ENCODE measurements at regions not wholly inside any gene's neighbourhood (a gene's known extent, or its start where the extent isn't known, plus 50 kb on each side); places are given as distances from the start of the nearest gene placed in this dataset.

DNA sequence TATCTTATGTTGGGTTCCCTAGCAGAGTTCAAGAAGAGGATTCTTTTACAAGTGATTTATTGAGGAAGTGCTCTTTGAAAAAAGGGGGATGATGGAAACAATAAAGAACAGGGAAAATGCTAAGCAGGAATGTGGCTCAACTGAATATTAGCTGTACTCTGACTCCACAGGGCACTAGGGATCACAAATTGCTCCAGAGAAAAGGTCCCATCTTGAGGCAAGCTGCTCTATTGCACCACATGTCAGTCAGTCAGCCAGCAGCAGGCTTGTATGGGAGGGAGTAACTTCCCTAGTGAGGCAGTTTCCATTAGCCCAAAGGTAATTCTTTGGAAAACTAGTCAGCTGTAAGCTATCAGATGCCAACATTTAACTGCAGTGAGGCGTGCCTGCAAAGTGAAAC is 73.3 kb upstream of the FNDC3A start:
- Histone ChIP-seq H2BK12ac (ENCODE audit: low read depth, low read length) (no peak overlapping the region), H2BK15ac (ENCODE audit: low read length) (no peak overlapping the region), H3K9ac (replicated peaks in 1 of 4; ENCODE audit: extremely low read depth in 1 of 4, low read depth in 3 of 4, low read length in 3 of 4) (no peak overlapping the region), H3K4ac (replicated peaks; ENCODE audit: insufficient read length, low read depth, low read length) (no peak overlapping the region), H4K8ac (ENCODE audit: extremely low read depth, insufficient read depth, low read length) (no peak overlapping the region), H3K9me3 (ENCODE audit: insufficient read depth in 2 of 2, low read depth in 1 of 2, low read length in 1 of 2) (no peaks in the 10 kb centered on the region), H3K4me3 (ENCODE audit: extremely low read depth in 1 of 4, insufficient read depth in 2 of 4, low read depth in 3 of 4, low read length in 4 of 4) (no peak overlapping the region), H2AK5ac (ENCODE audit: low read depth, low read length) (no peak overlapping the region), H3K23ac (ENCODE audit: insufficient read length) (no peak overlapping the region), H3K27me3 (replicated peaks in 1 of 4; ENCODE audit: control insufficient read depth in 3 of 4, extremely low read depth in 1 of 4, insufficient read depth in 3 of 4, low read length in 3 of 4) (no peaks in the 10 kb centered on the region), H3K56ac (replicated peaks; ENCODE audit: insufficient read length, low read depth, low read length) (no peak overlapping the region), H2BK20ac (ENCODE audit: low read length) (no peak overlapping the region), H3K23me2 (ENCODE audit: low read depth, low read length) (no peaks in the 10 kb centered on the region), H3K79me1 (ENCODE audit: low read depth, low read length) (no peaks in the 10 kb centered on the region), H4K20me1 (replicated peaks in 1 of 2; ENCODE audit: control insufficient read depth in 1 of 2, insufficient read depth in 2 of 2, low read length in 2 of 2) (no peaks in the 10 kb centered on the region), H3K4me2 (ENCODE audit: insufficient read depth in 1 of 2, low read depth in 2 of 2, low read length in 2 of 2) (no peak overlapping the region), H2BK5ac (ENCODE audit: low read depth, low read length) (no peak overlapping the region), H3K36me3 (ENCODE audit: control insufficient read depth in 2 of 4, insufficient read depth in 4 of 4, low read length in 3 of 4) (no peaks in the 10 kb centered on the region), H3K27ac (ENCODE audit: low read depth, low read length) (no peak overlapping the region), H3K4me1 (replicated peaks in 1 of 4; ENCODE audit: control insufficient read depth in 3 of 4, insufficient read depth in 4 of 4, low read length in 3 of 4) (no peaks in the 10 kb centered on the region), H3K14ac (ENCODE audit: insufficient read length) (no peak overlapping the region), H3K79me2 (ENCODE audit: control insufficient read depth in 1 of 2, insufficient read depth in 2 of 2, low read length in 2 of 2) (no peaks in the 10 kb centered on the region), H2AFZ (ENCODE audit: low read length) (no peak overlapping the region), H2BK120ac (replicated peaks; ENCODE audit: low read depth, low read length) (no peak overlapping the region), H3K18ac (ENCODE audit: extremely low read depth, low read length) (no peak overlapping the region), H4K5ac (ENCODE audit: insufficient read length, low read depth, low read length) (no peak overlapping the region), H4K91ac (replicated peaks; ENCODE audit: insufficient read length, low read length) (no peak overlapping the region)
- TF ChIP-seq KDM4A (IDR thresholded peaks at IDR 0.05; ENCODE audit: low read depth, low read length, severe bottlenecking): no peak
- TF ChIP-seq CEBPB (IDR thresholded peaks at IDR 0.05; ENCODE audit: low read depth, low read length): 0 out of 2 replicates have a peak, but pooled peaks have one; percentile 40
- POLR2A ChIA-PET (ENCODE audit: partially characterized antibody): no interaction called here
- 68% methylated on average over 1 of the region's 1 CpG; no CpG with 5 or more reads in 1 of the 2 experiments for WGBS, 2 experiments (ENCODE audit: extremely low coverage in 1 of 2, insufficient coverage in 1 of 2, insufficient read length in 1 of 2, insufficient replicate concordance in 2 of 2, low coverage in 1 of 2, low lambda C conversion rate in 2 of 2, missing lambda C conversion rate in 1 of 2)
- peak; percentile 66 for FAIRE-seq
- peak in 1 of 2 experiments; percentile 9 for DNase-seq (ENCODE audit: low read depth in 1 of 2, low spot score in 2 of 2)
- CTCF ChIA-PET (ENCODE audit: partially characterized antibody): interaction anchor here (1.0 kb wide), 1 partner anchor 27 kb away, joined by 3 read pairs; no protein-coding TSS in a partner anchor
